ENCODE measurements at regions not wholly inside any gene's neighbourhood (a gene's known extent, or its start where the extent isn't known, plus 50 kb on each side); places are given as distances from the start of the nearest gene placed in this dataset.

GRCh38 chr10:78699971-78700370 lies 368.8 kb upstream of the ZMIZ1 start:
- FAIRE-seq: no peak

- FAIRE-seq: no peak
These were observed 368.4 kb upstream of the ZMIZ1 start for GRCh38 chr10:78700413-78700812.

GRCh38 chr10:78700816-78701520 lies 367.8 kb upstream of the ZMIZ1 start:
- no peak for FAIRE-seq

- no peak for FAIRE-seq
These were observed 366.6 kb upstream of the ZMIZ1 start for GRCh38 chr10:78702186-78702585.

GRCh38 chr10:78702876-78703275 lies 365.9 kb upstream of the ZMIZ1 start:
- FAIRE-seq: no peak

- no peak for FAIRE-seq
These were observed 365.2 kb upstream of the ZMIZ1 start for GRCh38 chr10:78703593-78703992.

- FAIRE-seq: no peak
These were observed 362.5 kb upstream of the ZMIZ1 start for GRCh38 chr10:78706256-78706655.

- FAIRE-seq: no peak
These were observed 361.8 kb upstream of the ZMIZ1 start for GRCh38 chr10:78706726-78707540.

- FAIRE-seq: no peak
These were observed 361.0 kb upstream of the ZMIZ1 start for GRCh38 chr10:78707745-78708144.

- FAIRE-seq: no peak
These were observed 356.6 kb upstream of the ZMIZ1 start for GRCh38 chr10:78712147-78712546.

- no peak for FAIRE-seq
These were observed 355.1 kb upstream of the ZMIZ1 start for GRCh38 chr10:78713659-78714058.

GRCh38 chr10:78714225-78714624 lies 354.5 kb upstream of the ZMIZ1 start:
- no peak for FAIRE-seq

- no peak for FAIRE-seq
These were observed 353.3 kb upstream of the ZMIZ1 start for GRCh38 chr10:78715435-78715834.

GRCh38 chr10:78716043-78716660 lies 352.6 kb upstream of the ZMIZ1 start:
- FAIRE-seq: no peak

GRCh38 chr10:78717200-78717599 lies 351.6 kb upstream of the ZMIZ1 start:
- no peak for FAIRE-seq

- no peak for FAIRE-seq
These were observed 350.7 kb upstream of the ZMIZ1 start for GRCh38 chr10:78718032-78718572.

GRCh38 chr10:78719276-78719675 lies 349.5 kb upstream of the ZMIZ1 start:
- no peak for FAIRE-seq

- FAIRE-seq: no peak
These were observed 348.7 kb upstream of the ZMIZ1 start for GRCh38 chr10:78720091-78720490.

- no peak for FAIRE-seq
These were observed 347.5 kb upstream of the ZMIZ1 start for GRCh38 chr10:78721231-78721630.

GRCh38 chr10:78724846-78725245 lies 343.9 kb upstream of the ZMIZ1 start:
- FAIRE-seq: no peak

- FAIRE-seq: no peak
These were observed 342.6 kb upstream of the ZMIZ1 start for GRCh38 chr10:78726171-78726570.

- no peak for FAIRE-seq
These were observed 341.5 kb upstream of the ZMIZ1 start for GRCh38 chr10:78727251-78727650.

- FAIRE-seq: no peak
These were observed 341.0 kb upstream of the ZMIZ1 start for GRCh38 chr10:78727728-78728127.

GRCh38 chr10:78728176-78728575 lies 340.6 kb upstream of the ZMIZ1 start:
- no peak for FAIRE-seq

All from endometrium (tissue), 2 donors.